Liver (tissue), 8 donors: ENCODE measurements at regions not wholly inside any gene's neighbourhood (a gene's known extent, or its start where the extent isn't known, plus 50 kb on each side); places are given as distances from the start of the nearest gene placed in this dataset.

Source experiments
- DNase-seq: peaks from one replicate; pipeline ENCODE4 v3.0.0-alpha.2; 2017; ENCODE audit warnings: low spot score
- H3K27ac ChIP-seq, 2 donors: one replicate each; pipeline ENCODE4 v1.7.0; 2013; ENCODE audit warnings: inconsistent platforms in 2 of 2, low read length in 2 of 2, control low read depth in 1 of 2, low read depth in 1 of 2, mild to moderate bottlenecking in 1 of 2
- H3K27me3 ChIP-seq, 4 donors: one replicate each; pipeline versions ENCODE4 v1.6.1 to v1.7.0; 2013; ENCODE audit warnings: low read length in 3 of 4, inconsistent platforms in 1 of 4, mild to moderate bottlenecking in 1 of 4, moderate library complexity in 1 of 4; ENCODE audit not compliant: control insufficient read depth in 4 of 4, insufficient read depth in 4 of 4
- H3K36me3 ChIP-seq, 4 donors: one replicate each; pipeline versions ENCODE4 v1.6.1 to v1.7.0; 2013; ENCODE audit warnings: low read length in 3 of 4, mild to moderate bottlenecking in 3 of 4, low read depth in 1 of 4, moderate library complexity in 1 of 4; ENCODE audit not compliant: control insufficient read depth in 4 of 4, insufficient read depth in 3 of 4
- H3K4me1 ChIP-seq, 4 donors: one replicate each; pipeline versions ENCODE4 v1.6.1 to v1.7.0; 2013; ENCODE audit warnings: low read length in 3 of 4, mild to moderate bottlenecking in 3 of 4, moderate library complexity in 1 of 4; ENCODE audit not compliant: control insufficient read depth in 4 of 4, insufficient read depth in 4 of 4
- H3K4me3 ChIP-seq, 3 donors: one replicate each; pipeline versions ENCODE4 v1.6.1 to v1.7.0; 2013; ENCODE audit warnings: low read length in 3 of 3, control low read depth in 1 of 3, low read depth in 1 of 3, mild to moderate bottlenecking in 1 of 3
- H3K9ac ChIP-seq, 2 donors: one replicate each; pipeline ENCODE4 v1.7.0; 2013; ENCODE audit warnings: low read length in 2 of 2, mild to moderate bottlenecking in 2 of 2, moderate library complexity in 2 of 2, control low read depth in 1 of 2, low read depth in 1 of 2
- H3K9me3 ChIP-seq, 4 donors: one replicate each; pipeline versions ENCODE4 v1.6.1 to v1.7.0; 2013; ENCODE audit warnings: low read length in 3 of 4; ENCODE audit not compliant: control insufficient read depth in 4 of 4
- ATF3 ChIP-seq: IDR thresholded peaks from 2 replicates; pipeline ENCODE4 v1.6.1; 2016; ENCODE audit warnings: antibody characterized with exemption
- CTCF ChIP-seq: fragments of 150-350 bp; IDR thresholded peaks from 2 replicates; pipeline ENCODE4 v1.5.1; 2017; ENCODE audit warnings: improper control_type of control experiment, low read depth, low read length; ENCODE audit not compliant: missing input control
- FOXA1 ChIP-seq: IDR thresholded peaks from 2 replicates; pipeline ENCODE4 v1.6.1; 2016; ENCODE audit warnings: antibody characterized with exemption
- FOXA2 ChIP-seq: IDR thresholded peaks from 2 replicates; pipeline ENCODE4 v1.6.1; 2016; ENCODE audit warnings: antibody characterized with exemption
- GABPA ChIP-seq, 2 donors: IDR thresholded peaks in 1 of 2; conservative IDR thresholded peaks in 1 of 2; 2 replicates each; pipeline ENCODE4 v1.6.1; 2016; ENCODE audit warnings: antibody characterized with exemption in 2 of 2, mild to moderate bottlenecking in 1 of 2, moderate library complexity in 1 of 2
- HNF4G ChIP-seq: IDR thresholded peaks from 2 replicates; pipeline ENCODE4 v1.6.1; 2016; ENCODE audit warnings: antibody characterized with exemption
- JUND ChIP-seq, 2 donors: IDR thresholded peaks; 2 replicates each; pipeline ENCODE4 v1.6.1; 2016; ENCODE audit warnings: antibody characterized with exemption in 2 of 2
- MAX ChIP-seq: IDR thresholded peaks from 2 replicates; pipeline ENCODE4 v1.6.1; 2016; ENCODE audit warnings: antibody characterized with exemption
- NR2F2 ChIP-seq: IDR thresholded peaks from 2 replicates; pipeline ENCODE4 v1.6.1; 2016; ENCODE audit warnings: antibody characterized with exemption
- RAD21 ChIP-seq, 2 donors: IDR thresholded peaks; 2 replicates each; pipeline ENCODE4 v1.6.1; 2016; ENCODE audit warnings: antibody characterized with exemption in 2 of 2, mild to moderate bottlenecking in 2 of 2
- REST ChIP-seq: IDR thresholded peaks from 2 replicates; pipeline ENCODE4 v1.6.1; 2016; ENCODE audit warnings: antibody characterized with exemption, mild to moderate bottlenecking
- RXRA ChIP-seq, 2 donors: IDR thresholded peaks; 2 replicates each; pipeline ENCODE4 v1.6.1; 2017 to 2018; ENCODE audit warnings: antibody characterized with exemption in 2 of 2, mild to moderate bottlenecking in 1 of 2
- SP1 ChIP-seq: IDR thresholded peaks from 2 replicates; pipeline ENCODE4 v1.6.1; 2018; ENCODE audit warnings: antibody characterized with exemption, mild to moderate bottlenecking
- TAF1 ChIP-seq: conservative IDR thresholded peaks from 2 replicates; pipeline ENCODE4 v1.6.1; 2016; ENCODE audit warnings: antibody characterized with exemption, mild to moderate bottlenecking
- YY1 ChIP-seq: IDR thresholded peaks from 2 replicates; pipeline ENCODE4 v1.6.1; 2016; ENCODE audit warnings: antibody characterized with exemption, mild to moderate bottlenecking
- ZBTB33 ChIP-seq: IDR thresholded peaks from 2 replicates; pipeline ENCODE4 v1.6.1; 2016; ENCODE audit warnings: antibody characterized with exemption
- WGBS: extraction: QIAGEN DNeasy Blood & Tissue Kit; methylation state at CpG from one replicate; pipeline ENCODE4 v1.1.7; 2013; 5-methylcytosine and 5-hydroxymethylcytosine counted together
- donor health status: healthy.
- donor health status: healthy.
- donor health status: healthy.
- donor health status: healthy.
- donor health status: healthy.

- no peak overlapping the region for H3K9ac ChIP-seq
- no peak overlapping the region for H3K27ac ChIP-seq
- 37% methylated on average over 10 of the region's 10 CpGs for WGBS
- H3K9me3 ChIP-seq = no peaks in the 10 kb centered on the region
- H3K4me3 ChIP-seq = no peak overlapping the region
- no peaks in the 10 kb centered on the region for H3K36me3 ChIP-seq
- H3K27me3 ChIP-seq = peaks cover 0 to 2% (median 0%) of the 10 kb centered on the region in 4 donors
- no peaks in the 10 kb centered on the region for H3K4me1 ChIP-seq
- TF ChIP-seq GABPA (IDR thresholded peaks at IDR 0.05 in 1 of 2, conservative IDR thresholded peaks at IDR 0.05 in 1 of 2) (no peak), ATF3 (no peak), YY1 (no peak), RXRA (IDR thresholded peaks at IDR 0.05) (no peak), MAX (no peak)
- no peak for DNase-seq
These were observed 191.0 kb downstream of the SATB1 start for GRCh38 chr3:18233987-18234716.

- Histone ChIP-seq H3K4me3 (no peak overlapping the region), H3K27ac (no peak overlapping the region), H3K4me1 (no peaks in the 10 kb centered on the region), H3K9me3 (no peaks in the 10 kb centered on the region), H3K27me3 (peaks cover 0 to 2% (median 0%) of the 10 kb centered on the region in 4 donors), H3K36me3 (no peaks in the 10 kb centered on the region), H3K9ac (no peak overlapping the region)
- no peak for DNase-seq
- TF ChIP-seq NR2F2 (no peak), ZBTB33 (no peak), YY1 (no peak), FOXA2 (no peak), SP1 (no peak), RAD21 (IDR thresholded peaks at IDR 0.05) (no peak), RXRA (IDR thresholded peaks at IDR 0.05) (no peak), GABPA (IDR thresholded peaks at IDR 0.05 in 1 of 2, conservative IDR thresholded peaks at IDR 0.05 in 1 of 2) (no peak), CTCF (no peak), TAF1 (no peak), JUND (IDR thresholded peaks at IDR 0.05) (no peak), HNF4G (no peak), REST (no peak), FOXA1 (no peak), ATF3 (no peak)
- 59% methylated on average over 3 of the region's 3 CpGs for WGBS
These were observed 192.8 kb downstream of the SATB1 start for GRCh38 chr3:18232317-18232716.
